Fibroblast of pulmonary artery (primary cell): ENCODE measurements at regions not wholly inside any gene's neighbourhood (a gene's known extent, or its start where the extent isn't known, plus 50 kb on each side); places are given as distances from the start of the nearest gene placed in this dataset.
"Not testable (repeated sequence)": the region's sequence is repeated elsewhere in the genome, so short reads cannot be mapped to it uniquely, and the experiment has no call there.

ENCODE experiments used
- DNase-seq: peaks from one replicate; pipeline ENCODE4 v3.0.0-alpha.2; 2010; ENCODE audit warnings: low read depth
- H3K4me3 ChIP-seq: replicated peaks from 2 replicates; pipeline ENCODE4 v1.5.1; 2011; ENCODE audit warnings: low read depth, mild to moderate bottlenecking, control low read depth, low read length, moderate library complexity
- CTCF ChIP-seq: IDR thresholded peaks from 2 replicates; pipeline ENCODE4 v1.5.1; 2011; ENCODE audit warnings: mild to moderate bottlenecking, control low read depth, low read length, inconsistent platforms; ENCODE audit errors: missing control alignments

- no peak for DNase-seq
- no peak overlapping the region for H3K4me3 ChIP-seq
- no peak for TF ChIP-seq CTCF
Measured at GRCh38 chr1:185555743-185556142, 178.4 kb upstream of the HMCN1 start.

GRCh38 chr1:185551008-185551407 lies 183.2 kb upstream of the HMCN1 start:
- no peak overlapping the region for H3K4me3 ChIP-seq
- no peak for DNase-seq
- TF ChIP-seq CTCF, result no peak

- DNase-seq, result no peak
- H3K4me3 ChIP-seq, result no peak overlapping the region
- TF ChIP-seq CTCF, result no peak
Measured at GRCh38 chr1:185549906-185550305, 184.3 kb upstream of the HMCN1 start.

GRCh38 chr1:185546029-185546428 lies 188.2 kb upstream of the HMCN1 start:
- no peak overlapping the region for H3K4me3 ChIP-seq
- TF ChIP-seq CTCF, result no peak
- DNase-seq, result no peak

- DNase-seq, result peak; percentile 55
- no peak for TF ChIP-seq CTCF
- H3K4me3 ChIP-seq, result no peak overlapping the region
Measured at GRCh38 chr1:185541871-185542301, 192.3 kb upstream of the HMCN1 start.

- TF ChIP-seq CTCF, result no peak
- no peak overlapping the region for H3K4me3 ChIP-seq
Measured at GRCh38 chr1:185540295-185540694, 193.9 kb upstream of the HMCN1 start.

GRCh38 chr1:185539277-185539943 lies 194.8 kb upstream of the HMCN1 start:
- no peak for DNase-seq
- H3K4me3 ChIP-seq, result no peak overlapping the region
- no peak for TF ChIP-seq CTCF

More at GRCh38 chr1:185540295-185540694, 193.9 kb upstream of the HMCN1 start:
- no peak for DNase-seq

- not testable (repeated sequence) for H3K4me3 ChIP-seq, DNase-seq
Measured at GRCh38 chr1:185538309-185538898, 195.8 kb upstream of the HMCN1 start.
